Stimulated activated CD4-positive, alpha-beta T cell treated with anti-CD3 and anti-CD28 coated beads, Interleukin-1b, Interleukin-23, amount 100 ng/mL, for 4 hours (primary cell): ENCODE measurements at regions not wholly inside any gene's neighbourhood (a gene's known extent, or its start where the extent isn't known, plus 50 kb on each side); places are given as distances from the start of the nearest gene placed in this dataset.
"Not testable (repeated sequence)": the region's sequence is repeated elsewhere in the genome, so short reads cannot be mapped to it uniquely, and the experiment has no call there.

ENCODE experiments used
- DNase-seq, 2 donors: peaks; one replicate each; pipeline ENCODE4 v3.0.0-alpha.2; 2020; ENCODE audit warnings: low read depth in 2 of 2

DNA sequence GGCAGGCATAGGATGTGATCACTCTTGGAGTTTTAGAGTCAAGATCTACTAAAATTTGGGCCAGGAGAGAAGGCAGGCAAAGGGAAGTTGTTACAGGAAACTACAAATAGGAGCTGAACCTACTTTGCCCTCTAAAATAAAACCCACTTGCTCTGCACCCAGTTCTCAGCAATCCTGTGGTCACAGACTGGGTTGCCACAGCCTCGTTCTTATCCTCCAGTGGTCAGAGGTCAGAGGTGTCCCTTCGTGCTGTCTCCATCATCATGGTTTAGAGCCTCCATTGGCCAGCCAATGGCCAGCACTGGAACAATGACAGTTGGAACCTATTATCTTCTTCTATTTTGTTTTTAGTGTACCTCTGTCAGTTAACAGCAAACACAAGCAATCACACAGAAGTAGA lies 90.7 kb upstream of the TNP1 start:
- no peak for DNase-seq

DNA sequence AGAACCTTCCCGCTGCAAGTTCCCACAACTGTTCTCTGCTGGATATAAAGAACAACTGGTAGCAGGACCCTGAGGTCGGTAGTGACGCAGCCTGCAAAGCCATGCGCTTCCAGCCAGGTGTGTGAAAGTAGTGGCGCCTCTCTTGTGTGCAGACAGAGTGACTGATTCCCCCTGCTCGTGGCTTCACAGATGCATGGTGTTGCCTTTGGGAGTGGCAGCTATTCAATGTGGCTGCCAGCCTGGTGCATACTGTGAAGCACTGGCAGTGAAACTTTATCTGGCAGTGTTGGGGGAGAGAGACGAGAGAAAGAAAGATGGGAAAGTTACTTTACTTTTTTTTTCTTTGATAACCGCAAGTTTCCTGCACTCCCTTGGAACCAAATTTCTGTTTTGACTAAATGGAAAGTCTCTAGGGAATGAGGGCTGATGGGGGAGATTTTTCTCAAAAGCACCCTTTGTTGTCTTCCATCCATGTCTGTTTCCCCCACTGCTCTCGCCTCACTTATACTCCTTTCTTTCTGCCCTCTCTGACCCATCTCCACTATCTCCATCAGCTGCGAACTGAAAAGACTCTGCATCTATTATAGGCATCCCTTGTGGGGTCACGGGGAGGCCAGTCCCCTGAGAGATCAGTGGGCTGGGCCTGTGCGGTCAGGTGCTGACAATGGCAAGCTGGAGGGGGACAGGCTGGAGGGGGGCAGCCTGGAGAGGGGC lies 90.0 kb upstream of the TNP1 start:
- DNase-seq, result no peak

DNA sequence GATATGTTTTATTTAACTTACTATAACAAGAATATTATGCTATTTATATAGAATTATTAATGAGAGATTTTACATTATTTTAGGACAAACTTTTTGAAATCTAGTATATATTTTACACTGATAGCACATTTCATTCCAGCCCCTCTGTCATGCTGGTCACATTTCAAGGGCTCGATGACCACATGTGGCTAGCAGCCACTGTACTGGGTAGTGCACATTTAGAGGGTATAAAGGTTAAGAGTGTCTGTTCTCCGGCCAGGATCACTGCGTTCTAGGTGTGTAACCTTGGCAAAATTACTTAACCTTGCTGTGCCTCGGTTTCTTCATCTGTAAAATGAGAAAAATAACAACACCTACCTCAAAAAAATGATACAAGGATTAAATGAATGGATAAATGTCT lies 87.2 kb upstream of the TNP1 start:
- no peak for DNase-seq

DNA sequence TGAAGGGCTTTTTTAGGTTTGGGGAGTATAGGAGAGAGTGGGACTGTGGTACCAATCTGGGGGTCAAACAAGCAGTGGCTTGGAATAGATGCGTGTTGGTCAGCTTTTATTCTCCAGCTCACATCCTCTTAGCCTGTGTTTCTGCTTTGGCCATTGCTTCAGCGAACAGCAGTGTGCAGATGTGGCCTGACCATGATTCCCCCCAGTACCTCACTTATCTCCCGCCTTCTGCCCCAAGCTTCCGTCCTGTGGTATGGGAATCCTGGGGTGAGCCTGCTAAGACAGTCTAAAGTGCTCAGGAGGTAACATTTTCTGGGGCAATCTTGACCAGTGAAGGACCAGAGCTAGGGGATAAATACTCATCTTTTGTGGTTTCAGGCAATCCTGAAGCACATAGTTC lies 84.9 kb upstream of the TNP1 start:
- no peak for DNase-seq

DNA sequence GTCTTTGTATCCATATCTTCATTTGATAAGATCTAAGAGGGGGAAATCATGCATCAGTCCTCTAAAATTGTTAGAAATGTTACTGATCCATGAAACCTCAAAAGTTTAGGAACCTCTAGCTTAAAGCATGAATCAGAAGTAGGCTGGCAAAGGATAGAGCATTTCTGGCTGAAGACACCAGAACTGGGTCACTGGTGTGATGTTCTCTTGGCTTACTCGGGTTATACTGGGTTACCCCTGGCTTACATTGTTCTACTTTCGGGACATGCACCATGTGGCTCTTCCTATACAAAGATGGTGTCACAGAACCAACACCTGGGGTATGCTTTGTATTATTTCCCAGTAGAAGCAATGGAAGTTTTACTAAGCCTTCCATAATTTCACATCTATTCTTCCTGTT lies 83.2 kb upstream of the TNP1 start:
- no peak for DNase-seq

DNA sequence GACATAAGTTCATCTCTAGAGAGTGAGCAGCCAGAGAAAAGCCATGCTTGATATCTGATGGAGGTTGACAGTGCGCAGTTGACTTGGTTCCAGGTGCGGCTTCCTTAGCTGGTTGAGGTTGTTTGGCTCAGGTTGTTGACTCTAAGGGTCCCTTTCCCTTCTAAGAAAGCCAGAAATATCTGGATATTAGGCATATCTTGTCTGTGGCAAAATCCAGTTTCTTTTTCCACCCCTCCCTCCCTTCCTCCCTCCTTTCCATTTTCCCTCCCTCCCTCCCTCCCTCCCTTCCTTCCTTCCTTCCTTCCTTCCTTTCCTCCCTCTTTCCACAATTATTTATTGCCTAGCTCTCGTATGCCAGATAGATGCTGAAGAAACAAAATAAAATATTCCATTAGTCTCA lies 82.6 kb upstream of the TNP1 start:
- DNase-seq, result no peak

DNA sequence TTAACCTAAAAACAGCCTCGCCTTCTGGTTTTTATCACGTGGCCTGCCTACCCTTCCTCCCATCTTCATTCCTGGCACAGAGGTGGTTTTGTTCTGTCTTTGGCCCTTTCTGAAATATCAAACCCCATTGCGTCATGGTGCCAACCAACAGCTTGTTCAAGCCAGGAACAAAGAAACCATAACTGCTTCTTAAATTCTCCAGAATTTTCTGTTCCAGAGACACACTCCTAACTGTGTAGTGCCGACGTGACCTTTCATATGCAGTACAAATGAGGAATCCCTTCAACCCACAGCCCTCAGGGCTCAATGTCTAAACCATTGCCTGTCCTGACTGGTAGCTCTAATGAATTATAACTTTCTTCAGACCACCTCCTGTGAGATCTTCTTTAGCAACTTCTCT lies 82.2 kb upstream of the TNP1 start:
- DNase-seq, result no peak

DNA sequence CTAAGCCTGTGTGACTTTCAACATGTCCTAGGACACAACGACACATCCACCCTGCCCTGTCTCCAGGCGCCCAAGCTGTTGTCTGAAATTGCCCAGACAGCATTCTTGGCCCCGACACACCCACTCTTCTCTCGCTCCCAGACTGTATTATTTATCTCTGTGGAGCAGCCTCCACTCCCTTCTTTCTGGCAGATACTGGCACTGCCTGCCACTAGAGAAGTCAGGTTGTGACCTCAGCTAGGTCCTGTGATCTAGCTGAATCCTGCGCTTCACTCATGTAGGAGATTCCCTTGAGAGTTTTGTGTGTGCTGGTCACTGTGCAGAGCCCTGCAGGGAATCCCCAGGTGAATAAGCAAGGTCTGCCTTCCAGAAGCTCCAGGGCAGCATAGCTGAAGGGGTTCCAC lies 77.1 kb upstream of the TNP1 start:
- no peak for DNase-seq

DNA sequence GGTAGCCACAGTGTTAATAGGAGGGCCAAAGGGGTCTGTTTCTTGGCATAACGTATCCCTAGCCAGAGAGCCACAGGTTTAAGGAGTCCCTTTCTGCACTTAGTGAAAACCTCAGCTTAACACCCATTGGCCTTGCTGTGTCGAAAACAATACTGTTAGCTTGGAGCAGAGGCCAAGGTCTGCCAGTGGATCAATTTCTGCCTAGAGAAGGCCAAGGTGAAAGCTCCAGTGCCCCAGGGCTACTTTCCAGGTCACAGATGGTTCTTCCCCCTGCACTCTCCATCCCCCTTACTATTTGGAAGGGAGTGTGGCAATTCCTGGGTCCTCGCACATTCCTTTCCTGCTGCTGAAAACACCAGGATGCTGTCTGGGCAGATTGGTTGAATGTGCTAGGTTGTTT lies 74.8 kb upstream of the TNP1 start:
- DNase-seq, result no peak

DNA sequence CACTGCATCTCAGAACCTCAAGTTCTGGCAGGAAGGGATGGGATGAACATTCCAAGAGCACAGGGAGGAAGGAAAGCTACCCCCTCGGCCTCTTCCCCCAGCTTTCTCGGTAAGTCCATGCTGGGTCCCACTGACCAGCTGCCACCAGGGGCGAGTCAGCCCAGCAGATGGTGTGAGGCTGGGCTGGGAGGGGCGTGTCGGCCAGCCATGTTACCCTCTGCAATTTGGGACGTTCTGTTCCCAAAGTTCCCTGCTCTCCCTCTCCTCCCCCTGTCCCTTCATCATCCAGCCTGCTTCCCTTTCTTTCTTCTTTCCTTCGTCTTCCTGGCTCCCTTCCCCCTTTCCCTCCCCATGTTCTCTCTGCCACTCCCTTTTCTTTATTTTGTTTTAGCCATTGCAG lies 74.3 kb upstream of the TNP1 start:
- no peak for DNase-seq

DNA sequence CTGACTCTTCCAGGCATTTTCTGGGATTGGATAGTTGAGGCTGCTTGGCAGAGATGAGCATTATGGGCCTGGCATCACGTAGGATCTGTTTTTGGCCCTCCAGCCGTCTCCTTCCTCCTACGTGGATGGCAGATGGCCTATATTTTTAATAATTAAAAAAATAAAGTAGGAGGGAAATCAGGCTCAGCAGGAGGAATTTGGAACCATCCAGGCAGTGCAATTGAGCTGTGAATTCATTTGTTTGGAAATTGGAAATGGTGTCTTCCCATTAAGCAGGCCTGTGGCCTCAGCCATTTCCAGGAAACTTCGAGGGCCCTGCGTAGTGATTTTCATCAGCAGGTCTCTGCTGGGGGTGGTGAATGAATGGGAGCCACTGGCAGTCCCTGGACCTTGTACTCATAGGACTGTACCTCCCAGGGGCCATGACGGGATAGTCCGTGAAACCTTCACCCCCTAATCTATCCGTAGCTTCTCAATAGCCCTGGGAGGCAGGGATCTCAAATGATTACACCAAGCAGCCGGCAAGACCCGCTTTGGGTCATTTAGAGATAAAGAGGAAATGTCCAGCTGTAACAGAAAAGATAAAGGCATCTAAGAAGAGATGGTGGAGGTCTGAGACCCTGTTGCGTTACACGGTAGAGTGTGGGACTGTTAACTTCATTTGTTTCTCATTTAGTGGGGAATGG lies 73.1 kb upstream of the TNP1 start:
- DNase-seq, result no peak

DNA sequence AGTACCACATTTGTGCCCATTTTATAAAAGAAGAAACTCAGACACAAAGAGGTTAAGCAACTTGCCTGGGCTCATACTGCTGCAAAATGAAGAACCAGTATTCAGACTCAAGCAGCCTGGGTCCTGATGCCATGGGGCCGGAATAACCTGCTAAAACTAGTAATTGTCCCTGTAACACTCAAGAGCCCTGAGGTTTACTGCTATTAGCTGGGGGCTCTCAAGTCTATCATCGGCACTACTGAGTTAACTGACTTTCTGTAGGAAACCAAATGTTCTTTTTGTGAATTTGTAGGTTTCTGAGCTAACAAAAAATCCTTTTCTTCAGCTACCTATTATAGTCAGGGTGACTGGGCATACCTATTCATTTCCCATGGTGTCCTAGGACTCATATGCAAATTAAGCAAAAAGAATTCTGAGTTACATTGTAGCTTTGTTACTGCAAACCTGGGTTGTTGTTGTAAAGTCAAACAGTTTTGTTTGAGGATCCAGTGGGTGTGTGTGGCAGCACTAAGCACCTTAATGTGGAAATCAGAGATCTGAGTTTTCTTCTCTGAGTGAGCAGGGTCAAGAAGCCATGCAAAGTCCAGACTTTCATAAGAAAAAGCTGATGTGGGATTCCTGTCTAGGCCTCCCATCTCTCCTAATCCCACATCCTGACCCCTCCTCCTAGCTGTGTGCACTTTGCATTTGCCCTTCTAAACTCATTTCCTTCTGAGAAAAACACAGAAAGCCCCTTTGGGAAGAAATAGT lies 72.4 kb upstream of the TNP1 start:
- no peak for DNase-seq

DNA sequence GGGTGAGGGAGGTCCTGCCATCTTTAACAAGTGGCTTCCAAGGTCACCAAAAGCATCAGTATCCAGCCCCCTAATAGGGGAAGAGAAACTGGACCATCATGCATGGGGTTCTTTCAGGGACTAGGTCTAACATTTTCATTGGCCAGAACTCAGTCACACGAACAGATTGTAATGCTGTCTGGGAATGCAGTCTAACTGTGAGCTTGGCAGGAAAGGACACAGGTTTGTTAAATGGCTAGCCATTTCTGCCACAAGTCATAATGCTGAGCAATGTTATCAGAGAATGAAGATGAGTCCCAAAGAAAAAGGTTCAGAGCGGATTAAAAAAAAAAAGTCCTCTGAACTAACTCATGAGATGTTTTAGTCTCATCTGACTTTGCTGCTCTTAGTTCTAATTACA lies 70.9 kb upstream of the TNP1 start:
- DNase-seq, result no peak

DNA sequence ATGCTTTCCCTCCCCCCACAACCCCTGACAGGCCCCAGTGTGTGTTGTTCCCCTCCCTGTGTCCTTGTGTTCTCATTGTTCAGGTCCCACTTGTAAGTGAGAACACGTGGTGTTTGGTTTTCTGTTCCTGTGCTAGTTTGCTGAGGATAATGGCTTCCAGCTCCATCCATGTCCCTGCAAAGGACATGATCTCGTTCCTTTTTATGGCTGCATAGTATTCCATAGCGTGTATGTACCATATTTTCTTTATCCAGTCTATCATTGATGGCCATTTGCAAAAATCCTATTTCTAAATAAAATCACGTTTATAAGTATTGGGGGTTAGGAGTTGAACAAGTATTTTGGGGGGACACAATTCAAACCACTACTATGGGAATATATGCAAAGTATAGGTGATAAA lies 69.5 kb upstream of the TNP1 start:
- DNase-seq, result not testable (repeated sequence)

DNA sequence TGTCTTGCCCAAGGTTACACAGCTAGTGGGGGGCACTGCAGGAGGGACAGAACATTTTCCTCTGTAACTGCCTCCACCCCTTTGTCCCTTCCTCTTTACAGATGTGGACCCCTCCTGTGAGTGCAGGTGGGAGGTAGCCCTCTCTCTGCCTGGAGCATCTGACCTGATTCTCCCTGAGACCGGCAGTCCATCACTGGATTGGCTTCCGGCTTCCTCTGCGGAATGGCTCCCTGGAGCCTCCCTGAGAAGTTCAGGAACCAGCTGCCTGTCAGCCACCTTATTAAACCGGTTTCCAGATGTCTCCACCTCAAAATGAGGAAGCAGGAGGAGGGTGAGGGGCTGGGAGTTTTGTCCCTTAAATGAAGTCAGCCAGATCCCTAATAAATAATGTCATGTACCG lies 67.3 kb upstream of the TNP1 start:
- no peak for DNase-seq

DNA sequence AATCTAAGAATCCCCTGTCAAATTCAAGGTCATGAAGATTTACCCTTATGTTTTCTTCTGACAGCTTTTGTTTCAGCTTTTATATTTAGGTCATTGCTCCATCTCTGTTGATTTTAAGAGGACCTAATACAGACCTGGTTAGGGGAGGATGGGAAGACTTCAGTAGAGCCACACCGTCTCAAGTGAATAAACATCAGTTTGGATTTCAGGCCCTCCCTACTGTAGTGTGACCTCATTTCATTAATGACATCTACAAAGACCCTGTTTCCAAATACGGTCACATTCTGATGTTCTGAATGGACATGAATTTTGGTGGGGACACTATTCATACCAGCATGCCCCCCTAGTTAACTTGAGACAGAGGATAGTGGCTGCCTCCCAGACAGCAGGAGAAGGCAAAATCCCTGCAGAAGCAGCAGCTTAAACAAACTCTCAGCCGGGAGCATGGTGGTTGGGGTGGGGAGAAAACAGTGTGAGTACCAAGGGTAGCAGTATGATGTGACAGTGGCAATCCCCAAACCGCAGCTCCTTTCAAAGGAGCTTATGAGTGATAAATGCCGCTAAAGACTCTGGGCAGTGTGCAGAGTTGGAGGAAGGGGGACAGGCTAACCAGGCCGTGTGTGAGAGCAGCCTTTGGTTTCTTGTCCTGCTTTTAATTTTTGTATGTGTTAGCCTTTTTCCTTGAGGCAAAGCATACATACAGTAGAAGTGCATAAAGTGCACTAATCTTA lies 65.9 kb upstream of the TNP1 start:
- no peak for DNase-seq

DNA sequence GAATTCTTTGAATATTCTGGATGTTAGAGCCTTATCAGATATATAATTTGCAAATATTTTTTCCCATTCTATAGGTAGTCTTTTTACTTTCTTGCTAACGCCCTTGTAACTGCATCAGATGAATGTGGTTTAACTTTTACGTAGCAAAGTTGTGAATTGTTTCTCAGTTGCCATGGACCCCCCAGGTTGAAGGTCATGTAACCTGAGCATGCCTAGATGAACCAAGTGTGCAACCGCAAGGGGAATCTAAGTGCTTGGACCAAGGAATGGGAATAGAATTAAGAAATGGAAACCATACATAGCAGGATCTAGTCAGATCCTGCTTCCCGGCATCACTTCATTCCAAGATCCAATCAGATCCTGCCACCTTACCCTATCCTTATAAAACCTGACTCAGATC lies 65.1 kb upstream of the TNP1 start:
- no peak for DNase-seq

DNA sequence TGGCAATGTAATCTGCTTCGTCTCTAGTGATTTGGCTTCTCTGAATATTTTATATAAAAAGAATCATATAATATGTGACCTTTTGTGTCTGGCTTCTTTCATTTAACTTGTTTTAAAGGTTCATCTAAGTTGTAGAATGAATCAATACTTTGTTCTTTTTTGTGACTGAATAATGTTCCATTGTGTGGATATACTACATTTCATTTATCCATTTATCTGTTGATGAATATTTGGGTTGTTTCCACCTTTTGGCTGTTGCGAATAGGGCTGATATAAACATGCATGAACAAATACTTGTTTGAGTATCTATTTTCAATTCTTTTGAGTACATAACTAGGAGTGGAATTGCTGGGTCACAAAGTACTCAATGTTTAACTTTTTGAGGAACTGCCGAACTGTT lies 63.8 kb upstream of the TNP1 start:
- no peak for DNase-seq

DNA sequence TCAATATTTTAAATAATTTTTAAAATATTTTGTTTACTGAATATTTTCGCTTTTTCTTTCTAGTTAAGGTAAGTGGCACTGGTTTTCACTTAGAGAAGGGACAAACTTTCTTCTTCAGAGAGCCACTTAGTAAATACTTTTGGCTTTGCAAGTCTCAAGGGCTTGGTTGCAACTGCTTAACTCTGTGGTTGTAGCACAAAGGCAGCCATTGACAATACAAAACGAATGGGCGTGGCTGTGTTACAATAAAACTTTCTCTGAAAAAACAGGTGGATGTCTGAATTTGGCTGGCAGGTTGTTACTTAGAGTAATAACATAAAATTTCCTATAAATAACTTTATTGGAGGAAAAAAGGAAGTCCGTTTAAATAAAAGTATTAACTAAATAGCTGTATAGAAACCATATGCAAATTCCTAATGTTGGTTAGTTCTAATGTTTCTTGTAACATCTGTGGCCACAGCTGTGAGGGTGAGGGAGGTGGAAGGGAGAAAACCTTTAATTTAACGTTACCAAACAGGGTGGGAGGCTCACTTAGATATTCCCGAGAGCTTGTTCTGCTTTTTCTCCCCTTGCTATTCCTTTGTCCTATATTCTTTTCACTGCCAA lies 62.4 kb upstream of the TNP1 start:
- DNase-seq, result no peak

DNA sequence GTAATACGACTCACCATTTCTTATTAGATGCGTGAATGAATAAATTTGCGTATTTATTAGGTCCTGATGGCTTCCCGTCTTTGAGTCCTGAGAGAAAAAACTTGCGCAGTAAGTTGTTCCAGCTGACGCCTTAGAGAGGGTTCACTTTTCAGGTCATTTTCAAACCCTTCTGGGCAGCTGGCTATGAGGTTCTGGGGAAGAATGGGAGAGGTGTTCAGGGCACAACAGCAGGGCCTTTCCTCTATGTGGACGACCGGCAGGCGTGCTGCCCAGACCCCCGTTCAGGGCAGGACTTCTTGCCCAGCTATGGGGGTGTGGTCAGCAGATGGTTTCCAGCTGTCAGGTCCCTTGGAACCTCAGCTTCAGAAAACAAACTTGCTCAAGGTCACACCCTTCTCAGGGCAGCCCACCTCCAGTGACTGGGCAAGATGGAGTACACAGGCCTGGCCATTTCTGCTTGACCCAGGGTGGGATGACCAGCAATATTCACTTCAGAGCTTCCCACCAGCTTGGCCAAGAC lies 61.1 kb upstream of the TNP1 start:
- no peak for DNase-seq

DNA sequence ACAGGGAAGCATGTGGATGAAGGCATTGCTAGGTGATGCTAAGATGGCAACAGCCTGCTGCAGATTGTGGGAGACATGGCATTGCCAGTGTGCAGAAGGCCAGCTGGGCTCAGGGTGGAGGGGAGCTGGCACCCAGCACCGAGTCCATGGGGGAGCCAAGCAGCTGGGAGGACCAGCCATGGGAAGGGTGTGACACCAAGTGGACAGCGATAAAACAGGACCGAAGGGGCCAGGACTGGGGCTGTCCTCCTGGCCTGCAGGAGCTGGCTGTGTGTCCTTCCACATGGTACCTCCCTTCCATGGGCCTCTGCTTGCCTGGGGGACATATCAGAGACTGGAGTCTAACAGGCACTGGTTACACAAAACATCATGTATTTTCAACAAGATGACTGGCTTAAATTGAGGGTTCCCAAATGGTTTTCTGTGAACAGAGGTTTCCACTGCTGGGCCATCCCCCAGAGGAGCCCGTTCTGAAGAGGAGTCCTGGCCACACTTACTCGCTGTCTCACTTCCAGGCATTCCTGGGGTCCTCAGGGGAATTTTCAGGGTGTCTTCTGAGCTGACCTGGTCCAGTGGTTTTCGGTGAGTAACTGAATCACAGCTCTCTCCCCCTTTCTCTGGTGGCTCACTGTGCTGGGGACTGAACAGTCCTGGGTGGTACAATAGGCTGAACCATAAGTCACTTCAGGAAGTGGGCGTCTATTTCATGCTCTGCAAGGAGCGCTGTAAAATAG lies 60.4 kb upstream of the TNP1 start:
- no peak for DNase-seq
